ENCODE measurements at regions not wholly inside any gene's neighbourhood (a gene's known extent, or its start where the extent isn't known, plus 50 kb on each side); places are given as distances from the start of the nearest gene placed in this dataset.

GRCh38 chr6:65938000-65938399, 231.0 kb upstream of the EYS start:
- H3K9me3 Mint-ChIP-seq, result no peaks in the 10 kb centered on the region
- no peak overlapping the region for H3K4me3 Mint-ChIP-seq
- POLR2A ChIA-PET, result no interaction called here
- H3K27me3 Mint-ChIP-seq, result no peaks in the 10 kb centered on the region
- H3K4me1 Mint-ChIP-seq, result no peaks in the 10 kb centered on the region
- H3K36me3 Mint-ChIP-seq, result no peaks in the 10 kb centered on the region
- no peak overlapping the region for H3K27ac Mint-ChIP-seq
- DNase-seq, result no peak
- no peak for ATAC-seq (ENCODE audit: low read depth)

- Mint-ChIP-seq H3K27ac (no peak overlapping the region), H3K36me3 (no peaks in the 10 kb centered on the region), H3K9me3 (no peaks in the 10 kb centered on the region), H3K4me3 (no peak overlapping the region), H3K27me3 (no peaks in the 10 kb centered on the region), H3K4me1 (no peaks in the 10 kb centered on the region)
- POLR2A ChIA-PET, result no interaction called here
- no peak for DNase-seq
- ATAC-seq (ENCODE audit: low read depth), result no peak
These were observed 228.4 kb upstream of the EYS start for GRCh38 chr6:65935412-65935811.

- ATAC-seq (ENCODE audit: low read depth), result no peak
- Mint-ChIP-seq H3K4me1 (no peaks in the 10 kb centered on the region), H3K9me3 (no peaks in the 10 kb centered on the region), H3K27ac (no peak overlapping the region), H3K27me3 (no peaks in the 10 kb centered on the region), H3K36me3 (no peaks in the 10 kb centered on the region), H3K4me3 (no peak overlapping the region)
- no peak for DNase-seq
- POLR2A ChIA-PET, result no interaction called here
These were observed 226.4 kb upstream of the EYS start for GRCh38 chr6:65933390-65933789.

GRCh38 chr6:65927141-65927540, 220.1 kb upstream of the EYS start:
- POLR2A ChIA-PET, result no interaction called here
- no peak overlapping the region for H3K27ac Mint-ChIP-seq
- H3K36me3 Mint-ChIP-seq, result no peaks in the 10 kb centered on the region
- ATAC-seq (ENCODE audit: low read depth) (no peak), DNase-seq (no peak)
- H3K27me3 Mint-ChIP-seq, result no peaks in the 10 kb centered on the region
- no peaks in the 10 kb centered on the region for H3K4me1 Mint-ChIP-seq
- no peak overlapping the region for H3K4me3 Mint-ChIP-seq
- peaks cover 4% of the 10 kb centered on the region for H3K9me3 Mint-ChIP-seq

GRCh38 chr6:65924411-65924810, 217.4 kb upstream of the EYS start:
- DNase-seq, result no peak
- peaks cover 9% of the 10 kb centered on the region for H3K9me3 Mint-ChIP-seq
- no peak overlapping the region for H3K4me3 Mint-ChIP-seq
- no peak for ATAC-seq (ENCODE audit: low read depth)
- POLR2A ChIA-PET, result no interaction called here
- H3K36me3 Mint-ChIP-seq, result no peaks in the 10 kb centered on the region
- no peaks in the 10 kb centered on the region for H3K27me3 Mint-ChIP-seq
- H3K4me1 Mint-ChIP-seq, result no peaks in the 10 kb centered on the region
- H3K27ac Mint-ChIP-seq, result no peak overlapping the region

- Mint-ChIP-seq H3K36me3 (no peaks in the 10 kb centered on the region), H3K27ac (no peak overlapping the region), H3K27me3 (no peaks in the 10 kb centered on the region), H3K4me3 (no peak overlapping the region), H3K9me3 (peaks cover 8% of the 10 kb centered on the region), H3K4me1 (no peaks in the 10 kb centered on the region)
- ATAC-seq (ENCODE audit: low read depth) (no peak), DNase-seq (no peak)
- POLR2A ChIA-PET, result no interaction called here
These were observed 215.0 kb upstream of the EYS start for GRCh38 chr6:65922049-65922448.

- H3K4me1 Mint-ChIP-seq, result no peaks in the 10 kb centered on the region
- no peak overlapping the region for H3K4me3 Mint-ChIP-seq
- ATAC-seq (ENCODE audit: low read depth) (no peak), DNase-seq (no peak)
- H3K27ac Mint-ChIP-seq, result no peak overlapping the region
- POLR2A ChIA-PET, result no interaction called here
- H3K9me3 Mint-ChIP-seq, result peaks cover 10% of the 10 kb centered on the region
- no peaks in the 10 kb centered on the region for H3K27me3 Mint-ChIP-seq
- no peaks in the 10 kb centered on the region for H3K36me3 Mint-ChIP-seq
These were observed 201.0 kb upstream of the EYS start for GRCh38 chr6:65908065-65908464.

GRCh38 chr6:65903992-65904391, 197.0 kb upstream of the EYS start:
- DNase-seq (no peak), ATAC-seq (ENCODE audit: low read depth) (no peak)
- POLR2A ChIA-PET, result no interaction called here
- Mint-ChIP-seq H3K27ac (no peak overlapping the region), H3K27me3 (no peaks in the 10 kb centered on the region), H3K9me3 (peaks cover 8% of the 10 kb centered on the region), H3K4me1 (no peaks in the 10 kb centered on the region), H3K36me3 (no peaks in the 10 kb centered on the region), H3K4me3 (no peak overlapping the region)

- no peaks in the 10 kb centered on the region for H3K27me3 Mint-ChIP-seq
- H3K4me1 Mint-ChIP-seq, result no peaks in the 10 kb centered on the region
- DNase-seq (no peak), ATAC-seq (ENCODE audit: low read depth) (no peak)
- H3K4me3 Mint-ChIP-seq, result no peak overlapping the region
- POLR2A ChIA-PET, result no interaction called here
- H3K36me3 Mint-ChIP-seq, result no peaks in the 10 kb centered on the region
- peaks cover 7% of the 10 kb centered on the region for H3K9me3 Mint-ChIP-seq
- no peak overlapping the region for H3K27ac Mint-ChIP-seq
These were observed 193.9 kb upstream of the EYS start for GRCh38 chr6:65900928-65901327.

GRCh38 chr6:65896140-65896539, 189.1 kb upstream of the EYS start:
- ATAC-seq (ENCODE audit: low read depth) (no peak), DNase-seq (no peak)
- Mint-ChIP-seq H3K36me3 (no peaks in the 10 kb centered on the region), H3K27ac (no peak overlapping the region), H3K4me3 (no peak overlapping the region), H3K27me3 (no peaks in the 10 kb centered on the region), H3K4me1 (no peaks in the 10 kb centered on the region), H3K9me3 (peaks cover 5% of the 10 kb centered on the region)
- POLR2A ChIA-PET, result no interaction called here

- H3K4me1 Mint-ChIP-seq, result no peaks in the 10 kb centered on the region
- DNase-seq (no peak), ATAC-seq (ENCODE audit: low read depth) (no peak)
- no peaks in the 10 kb centered on the region for H3K36me3 Mint-ChIP-seq
- no peaks in the 10 kb centered on the region for H3K27me3 Mint-ChIP-seq
- POLR2A ChIA-PET, result no interaction called here
- H3K27ac Mint-ChIP-seq, result no peak overlapping the region
- peaks cover 3% of the 10 kb centered on the region for H3K9me3 Mint-ChIP-seq
- no peak overlapping the region for H3K4me3 Mint-ChIP-seq
These were observed 169.6 kb upstream of the EYS start for GRCh38 chr6:65876668-65877067.

GRCh38 chr6:65852369-65852852, 145.4 kb upstream of the EYS start:
- POLR2A ChIA-PET, result no interaction called here
- H3K4me1 Mint-ChIP-seq, result no peaks in the 10 kb centered on the region
- H3K27me3 Mint-ChIP-seq, result no peaks in the 10 kb centered on the region
- H3K4me3 Mint-ChIP-seq, result no peak overlapping the region
- DNase-seq (no peak), ATAC-seq (ENCODE audit: low read depth) (no peak)
- H3K27ac Mint-ChIP-seq, result no peak overlapping the region
- H3K9me3 Mint-ChIP-seq, result peaks cover 5% of the 10 kb centered on the region
- H3K36me3 Mint-ChIP-seq, result no peaks in the 10 kb centered on the region

GRCh38 chr6:65830151-65830550, 123.1 kb upstream of the EYS start:
- no peaks in the 10 kb centered on the region for H3K4me1 Mint-ChIP-seq
- no peak for ATAC-seq (ENCODE audit: low read depth)
- POLR2A ChIA-PET, result no interaction called here
- no peak overlapping the region for H3K27ac Mint-ChIP-seq
- no peaks in the 10 kb centered on the region for H3K36me3 Mint-ChIP-seq
- DNase-seq, result no peak
- no peak overlapping the region for H3K4me3 Mint-ChIP-seq
- H3K27me3 Mint-ChIP-seq, result no peaks in the 10 kb centered on the region
- H3K9me3 Mint-ChIP-seq, result peaks cover 5% of the 10 kb centered on the region

GRCh38 chr6:65819152-65819551, 112.1 kb upstream of the EYS start:
- no peaks in the 10 kb centered on the region for H3K27me3 Mint-ChIP-seq

GRCh38 chr6:65818576-65818975, 111.5 kb upstream of the EYS start:
- no peak overlapping the region for H3K27ac Mint-ChIP-seq
- no peaks in the 10 kb centered on the region for H3K4me1 Mint-ChIP-seq
- H3K9me3 Mint-ChIP-seq, result peaks cover 11% of the 10 kb centered on the region
- POLR2A ChIA-PET, result no interaction called here
- DNase-seq (no peak), ATAC-seq (ENCODE audit: low read depth) (no peak)
- H3K36me3 Mint-ChIP-seq, result no peaks in the 10 kb centered on the region
- H3K27me3 Mint-ChIP-seq, result no peaks in the 10 kb centered on the region
- H3K4me3 Mint-ChIP-seq, result no peak overlapping the region

More at GRCh38 chr6:65819152-65819551, 112.1 kb upstream of the EYS start:
- Mint-ChIP-seq H3K9me3 (peaks cover 12% of the 10 kb centered on the region), H3K4me3 (no peak overlapping the region), H3K27ac (no peak overlapping the region), H3K4me1 (no peaks in the 10 kb centered on the region), H3K36me3 (no peaks in the 10 kb centered on the region)
- POLR2A ChIA-PET, result no interaction called here
- ATAC-seq (ENCODE audit: low read depth) (no peak), DNase-seq (no peak)
